ENCODE measurements at regions not wholly inside any gene's neighbourhood (a gene's known extent, or its start where the extent isn't known, plus 50 kb on each side); places are given as distances from the start of the nearest gene placed in this dataset.

- intact Hi-C loops (cut with DNase I): no loop called here
- no peak for DNase-seq (ENCODE audit: low spot score)
These were observed 390.6 kb downstream of the HAPSTR1 start for GRCh38 chr16:9481747-9482730.

- DNase-seq (ENCODE audit: low spot score): no peak
- intact Hi-C loops (cut with DNase I): no loop called here
These were observed 393.0 kb downstream of the HAPSTR1 start for GRCh38 chr16:9484426-9484825.

GRCh38 chr16:9484881-9485280 lies 393.4 kb downstream of the HAPSTR1 start:
- no peak for DNase-seq (ENCODE audit: low spot score)
- intact Hi-C loops (cut with DNase I): no loop called here

- intact Hi-C loops (cut with DNase I): no loop called here
- no peak for DNase-seq (ENCODE audit: low spot score)
These were observed 398.5 kb downstream of the HAPSTR1 start for GRCh38 chr16:9489835-9490467.

- intact Hi-C loops (cut with DNase I): no loop called here
- no peak for DNase-seq (ENCODE audit: low spot score)
These were observed 404.4 kb downstream of the HAPSTR1 start for GRCh38 chr16:9495824-9496223.

GRCh38 chr16:9497750-9498149 lies 406.3 kb downstream of the HAPSTR1 start:
- intact Hi-C loops (cut with DNase I): no loop called here
- no peak for DNase-seq (ENCODE audit: low spot score)

GRCh38 chr16:9499941-9500593 lies 408.6 kb downstream of the HAPSTR1 start:
- intact Hi-C loops (cut with DNase I): no loop called here
- DNase-seq (ENCODE audit: low spot score): no peak

GRCh38 chr16:9500872-9501271 lies 409.4 kb downstream of the HAPSTR1 start:
- intact Hi-C loops (cut with DNase I): no loop called here
- no peak for DNase-seq (ENCODE audit: low spot score)

- intact Hi-C loops (cut with DNase I): no loop called here
- DNase-seq (ENCODE audit: low spot score): no peak
These were observed 412.0 kb downstream of the HAPSTR1 start for GRCh38 chr16:9503251-9503984.

GRCh38 chr16:9508328-9508936 lies 417.0 kb downstream of the HAPSTR1 start:
- DNase-seq (ENCODE audit: low spot score): no peak
- intact Hi-C loops (cut with DNase I): no loop called here

GRCh38 chr16:9509663-9510062 lies 418.2 kb downstream of the HAPSTR1 start:
- intact Hi-C loops (cut with DNase I): no loop called here
- no peak for DNase-seq (ENCODE audit: low spot score)

GRCh38 chr16:9511389-9511788 lies 419.9 kb downstream of the HAPSTR1 start:
- no peak for DNase-seq (ENCODE audit: low spot score)
- intact Hi-C loops (cut with DNase I): no loop called here

- no peak for DNase-seq (ENCODE audit: low spot score)
- intact Hi-C loops (cut with DNase I): no loop called here
These were observed 425.0 kb downstream of the HAPSTR1 start for GRCh38 chr16:9516444-9516843.

GRCh38 chr16:9518051-9518450 lies 426.6 kb downstream of the HAPSTR1 start:
- intact Hi-C loops (cut with DNase I): no loop called here
- DNase-seq (ENCODE audit: low spot score): no peak

- intact Hi-C loops (cut with DNase I): no loop called here
- no peak for DNase-seq (ENCODE audit: low spot score)
These were observed 427.1 kb downstream of the HAPSTR1 start for GRCh38 chr16:9518581-9518980.

GRCh38 chr16:9521749-9522370 lies 430.4 kb downstream of the HAPSTR1 start:
- no peak for DNase-seq (ENCODE audit: low spot score)
- intact Hi-C loops (cut with DNase I): no loop called here

- no peak for DNase-seq (ENCODE audit: low spot score)
- intact Hi-C loops (cut with DNase I): no loop called here
These were observed 431.2 kb downstream of the HAPSTR1 start for GRCh38 chr16:9522614-9523013.

GRCh38 chr16:9523994-9524393 lies 432.6 kb downstream of the HAPSTR1 start:
- intact Hi-C loops (cut with DNase I): no loop called here
- no peak for DNase-seq (ENCODE audit: low spot score)

- intact Hi-C loops (cut with DNase I): no loop called here
- DNase-seq (ENCODE audit: low spot score): no peak
These were observed 433.6 kb downstream of the HAPSTR1 start for GRCh38 chr16:9525037-9525436.
